Transverse colon (tissue), 4 donors: ENCODE measurements at regions not wholly inside any gene's neighbourhood (a gene's known extent, or its start where the extent isn't known, plus 50 kb on each side); places are given as distances from the start of the nearest gene placed in this dataset.

ENCODE experiments used
- EP300 ChIP-seq: sonication (generic); formaldehyde crosslinking; IDR thresholded peaks from one replicate; pipeline ENCODE4 v1.6.1; 2017; ENCODE audit warnings: antibody characterized with exemption, low read depth
- POLR2A ChIP-seq: fragments of 450-650 bp; IDR thresholded peaks from one replicate; pipeline ENCODE4 v1.6.1; 2016; ENCODE audit warnings: antibody characterized with exemption, mild to moderate bottlenecking, moderate library complexity
- POLR2AphosphoS5 ChIP-seq, 3 donors: sonication (generic); formaldehyde crosslinking; IDR thresholded peaks; one replicate each; pipeline ENCODE4 v1.6.1; 2016; ENCODE audit warnings: antibody characterized with exemption in 3 of 3
- TF ChIP-seq, protein P1 (sequence below), 5 experiments: fragments of 200-600 bp in 3 of 5; fragments of 450-650 bp in 2 of 5; sonication (generic) in 3 of 5; IDR thresholded peaks; 1 replicate in 2 of 5; 2 replicates in 3 of 5; pipeline ENCODE4 v1.5.1; 2016 to 2017; ENCODE audit warnings: antibody characterized with exemption in 5 of 5, inconsistent platforms in 3 of 5, mild to moderate bottlenecking in 2 of 5, moderate library complexity in 1 of 5

DNA sequence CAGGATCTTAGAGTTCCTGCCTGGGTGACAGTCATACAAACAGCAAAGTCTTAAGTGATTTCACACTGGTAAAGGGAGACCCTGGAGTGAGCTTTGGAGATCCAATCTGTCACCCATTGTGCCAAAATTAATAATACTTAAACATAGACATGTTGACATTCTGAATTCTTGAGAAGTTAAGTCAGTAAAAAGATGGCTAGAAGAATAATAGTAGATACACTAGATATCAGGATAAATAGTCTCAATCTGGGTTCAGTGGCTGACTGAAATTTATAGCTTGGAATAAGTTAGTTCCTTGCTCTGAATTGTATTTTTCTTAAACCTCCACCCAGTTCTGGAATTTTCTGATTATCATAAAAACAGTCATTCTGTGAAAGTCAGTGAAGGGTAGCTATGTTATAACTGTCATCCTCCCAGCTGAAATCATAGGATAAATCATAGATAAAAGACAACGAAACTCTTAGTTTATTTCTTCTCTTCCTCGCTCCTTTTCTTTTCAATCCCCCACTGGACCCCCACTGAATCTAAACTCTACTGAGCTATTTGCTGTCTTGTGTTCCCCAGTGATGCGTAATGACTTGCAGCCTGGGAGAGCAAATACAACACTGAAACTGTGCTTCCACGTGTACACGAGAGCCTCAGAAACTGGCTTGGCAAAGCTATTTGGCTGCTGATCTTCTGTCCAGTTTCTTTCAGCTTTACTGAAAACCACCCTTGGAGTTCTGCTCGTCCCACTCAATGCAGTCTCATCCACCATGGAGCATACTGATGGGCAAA, 175.4 kb upstream of the TP63 start:
- TF ChIP-seq, protein P1, sequence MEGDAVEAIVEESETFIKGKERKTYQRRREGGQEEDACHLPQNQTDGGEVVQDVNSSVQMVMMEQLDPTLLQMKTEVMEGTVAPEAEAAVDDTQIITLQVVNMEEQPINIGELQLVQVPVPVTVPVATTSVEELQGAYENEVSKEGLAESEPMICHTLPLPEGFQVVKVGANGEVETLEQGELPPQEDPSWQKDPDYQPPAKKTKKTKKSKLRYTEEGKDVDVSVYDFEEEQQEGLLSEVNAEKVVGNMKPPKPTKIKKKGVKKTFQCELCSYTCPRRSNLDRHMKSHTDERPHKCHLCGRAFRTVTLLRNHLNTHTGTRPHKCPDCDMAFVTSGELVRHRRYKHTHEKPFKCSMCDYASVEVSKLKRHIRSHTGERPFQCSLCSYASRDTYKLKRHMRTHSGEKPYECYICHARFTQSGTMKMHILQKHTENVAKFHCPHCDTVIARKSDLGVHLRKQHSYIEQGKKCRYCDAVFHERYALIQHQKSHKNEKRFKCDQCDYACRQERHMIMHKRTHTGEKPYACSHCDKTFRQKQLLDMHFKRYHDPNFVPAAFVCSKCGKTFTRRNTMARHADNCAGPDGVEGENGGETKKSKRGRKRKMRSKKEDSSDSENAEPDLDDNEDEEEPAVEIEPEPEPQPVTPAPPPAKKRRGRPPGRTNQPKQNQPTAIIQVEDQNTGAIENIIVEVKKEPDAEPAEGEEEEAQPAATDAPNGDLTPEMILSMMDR (IDR thresholded peaks at IDR 0.05): no peak
- TF ChIP-seq POLR2A: no peak
- TF ChIP-seq POLR2AphosphoS5 (IDR thresholded peaks at IDR 0.05): no peak
- no peak for TF ChIP-seq EP300
